SU-DHL-6 (cell line): ENCODE measurements at regions not wholly inside any gene's neighbourhood (a gene's known extent, or its start where the extent isn't known, plus 50 kb on each side); places are given as distances from the start of the nearest gene placed in this dataset.

Source experiments
- EZH2phosphoT487 ChIP-seq: fragments of 200-600 bp; sonication (generic), shearing (Covaris generic); conservative IDR thresholded peaks from 2 replicates; pipeline ENCODE4 v1.6.1; 2018; ENCODE audit warnings: mild to moderate bottlenecking, antibody characterized with exemption, low read length, moderate library complexity, mixed read lengths
- TF ChIP-seq, protein P1 (sequence below): fragments of 200-600 bp; sonication (generic); IDR thresholded peaks from one replicate; pipeline ENCODE4 v1.5.1; 2017; ENCODE audit warnings: antibody characterized with exemption, mild to moderate bottlenecking, low read length, moderate library complexity; ENCODE audit not compliant: insufficient read depth, poor library complexity, severe bottlenecking

DNA sequence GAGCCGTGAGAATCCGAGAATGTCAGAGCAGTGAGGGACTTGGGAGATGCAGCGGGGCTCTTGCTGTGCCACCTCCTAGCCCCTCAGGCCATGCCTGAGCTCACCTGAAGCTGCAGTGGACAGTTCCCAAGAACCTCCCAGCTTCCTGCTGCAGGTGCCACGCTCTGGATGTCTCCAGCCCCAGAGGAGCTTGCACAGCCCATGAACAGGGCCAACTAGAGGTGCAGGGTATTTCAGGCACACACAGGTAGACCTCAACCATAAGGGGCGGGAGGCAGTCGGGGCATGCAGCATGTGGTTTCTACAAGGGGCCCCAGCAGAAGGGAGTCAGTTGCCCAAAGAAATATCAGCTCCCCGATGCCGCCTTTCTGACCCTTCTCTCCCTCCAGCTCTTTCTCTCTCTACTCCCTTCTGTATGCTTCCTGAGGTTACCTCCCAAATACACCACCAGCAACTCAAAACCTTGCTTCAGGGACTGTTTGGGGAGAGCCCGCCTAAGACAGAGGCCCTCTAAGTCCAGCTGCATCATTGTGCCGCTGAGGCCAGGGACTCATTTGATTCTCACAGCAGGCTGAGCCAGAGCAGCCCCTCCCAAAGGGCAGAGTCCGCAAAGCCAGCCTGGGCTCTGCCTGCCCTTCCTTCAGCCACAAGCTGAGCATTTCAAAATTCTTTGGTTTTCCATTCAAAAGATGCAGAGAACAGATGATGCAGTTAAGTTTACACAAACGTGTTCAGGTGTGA is 209.8 kb downstream of the MATN1 start:
- TF ChIP-seq, protein P1, sequence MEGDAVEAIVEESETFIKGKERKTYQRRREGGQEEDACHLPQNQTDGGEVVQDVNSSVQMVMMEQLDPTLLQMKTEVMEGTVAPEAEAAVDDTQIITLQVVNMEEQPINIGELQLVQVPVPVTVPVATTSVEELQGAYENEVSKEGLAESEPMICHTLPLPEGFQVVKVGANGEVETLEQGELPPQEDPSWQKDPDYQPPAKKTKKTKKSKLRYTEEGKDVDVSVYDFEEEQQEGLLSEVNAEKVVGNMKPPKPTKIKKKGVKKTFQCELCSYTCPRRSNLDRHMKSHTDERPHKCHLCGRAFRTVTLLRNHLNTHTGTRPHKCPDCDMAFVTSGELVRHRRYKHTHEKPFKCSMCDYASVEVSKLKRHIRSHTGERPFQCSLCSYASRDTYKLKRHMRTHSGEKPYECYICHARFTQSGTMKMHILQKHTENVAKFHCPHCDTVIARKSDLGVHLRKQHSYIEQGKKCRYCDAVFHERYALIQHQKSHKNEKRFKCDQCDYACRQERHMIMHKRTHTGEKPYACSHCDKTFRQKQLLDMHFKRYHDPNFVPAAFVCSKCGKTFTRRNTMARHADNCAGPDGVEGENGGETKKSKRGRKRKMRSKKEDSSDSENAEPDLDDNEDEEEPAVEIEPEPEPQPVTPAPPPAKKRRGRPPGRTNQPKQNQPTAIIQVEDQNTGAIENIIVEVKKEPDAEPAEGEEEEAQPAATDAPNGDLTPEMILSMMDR = no peak
- no peak for TF ChIP-seq EZH2phosphoT487
